HCT116 (cell line): ENCODE measurements at regions not wholly inside any gene's neighbourhood (a gene's known extent, or its start where the extent isn't known, plus 50 kb on each side); places are given as distances from the start of the nearest gene placed in this dataset.

Experiments
- CEBPB ChIP-seq: IDR thresholded peaks from 2 replicates; pipeline ENCODE4 v1.6.1; 2012; ENCODE audit warnings: low read depth
- CTCF ChIP-seq, 3 experiments: fragments of 200-600 bp in 1 of 3; sonication (generic) in 1 of 3; IDR thresholded peaks in 2 of 3; conservative IDR thresholded peaks in 1 of 3; 2 replicates each; pipeline ENCODE4 v1.5.1; 2012 to 2017; ENCODE audit warnings: low read depth in 2 of 3, low read length in 2 of 3, antibody characterized with exemption in 1 of 3, borderline replicate concordance in 1 of 3, control low read depth in 1 of 3, mild to moderate bottlenecking in 1 of 3, mixed read lengths in 1 of 3, mixed run types in 1 of 3, moderate library complexity in 1 of 3; ENCODE audit not compliant: insufficient read depth in 1 of 3
- EGR1 ChIP-seq: IDR thresholded peaks from 2 replicates; pipeline ENCODE4 v1.6.1; 2012; ENCODE audit warnings: low read depth
- EZH2phosphoT487 ChIP-seq: fragments of 200-600 bp; IDR thresholded peaks from 2 replicates; pipeline ENCODE4 v1.6.1; 2018; ENCODE audit warnings: antibody characterized with exemption, borderline replicate concordance
- MAX ChIP-seq: IDR thresholded peaks from 2 replicates; pipeline ENCODE4 v1.6.1; 2012
- POLR2A ChIP-seq: IDR thresholded peaks from 2 replicates; pipeline ENCODE4 v1.7.0; 2011; ENCODE audit warnings: borderline replicate concordance; ENCODE audit not compliant: insufficient read depth, insufficient read length; ENCODE audit errors: extremely low read depth
- POLR2AphosphoS5 ChIP-seq: IDR thresholded peaks from 2 replicates; pipeline ENCODE4 v1.6.1; 2011; ENCODE audit warnings: mild to moderate bottlenecking, low read depth, low read length, moderate library complexity
- REST ChIP-seq: IDR thresholded peaks from 2 replicates; pipeline ENCODE4 v1.6.1; 2012; ENCODE audit warnings: low read depth
- SIN3A ChIP-seq: IDR thresholded peaks from 2 replicates; pipeline ENCODE4 v1.6.1; 2012; ENCODE audit warnings: low read depth
- YY1 ChIP-seq: IDR thresholded peaks from 2 replicates; pipeline ENCODE4 v1.6.1; 2011; ENCODE audit warnings: low read length, low read depth, moderate library complexity, mild to moderate bottlenecking; ENCODE audit not compliant: insufficient replicate concordance; ENCODE audit errors: extremely low read depth
- ZNF274 ChIP-seq: fragments of 200-500 bp; sonication (Bioruptor generic); IDR thresholded peaks from 2 replicates; pipeline ENCODE4 v1.6.1; 2014; ENCODE audit warnings: mild to moderate bottlenecking, low read depth, low read length, inconsistent platforms

DNA sequence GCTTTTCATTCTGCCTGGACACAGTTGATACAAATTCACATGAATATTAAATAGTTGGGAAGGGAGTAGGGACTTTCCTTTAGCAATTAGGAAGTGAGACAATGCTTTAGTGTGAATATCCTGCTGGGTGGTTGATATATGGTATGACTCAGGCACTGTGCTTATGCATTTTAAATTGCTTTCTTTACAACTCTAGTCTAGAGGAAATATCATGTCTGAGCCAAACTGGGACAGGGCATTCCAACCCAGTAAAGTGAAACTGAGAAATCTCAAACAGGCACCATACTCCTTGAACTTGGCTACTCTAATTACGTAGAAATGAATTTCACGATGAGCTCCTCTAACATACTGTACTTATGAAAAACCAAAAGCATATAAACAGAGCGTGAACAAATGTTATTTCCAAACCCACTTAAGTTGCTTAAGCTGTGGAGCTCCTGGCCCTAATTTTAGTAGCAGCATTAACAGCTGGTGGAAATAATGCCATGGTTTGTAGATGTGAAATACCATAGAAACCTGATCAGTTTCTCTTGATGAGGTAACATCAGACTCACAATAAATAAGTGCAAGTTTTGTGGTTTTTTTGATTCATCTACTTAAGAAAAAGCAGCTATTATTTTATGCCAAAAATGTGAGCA lies 242.9 kb upstream of the GK2 start:
- TF ChIP-seq YY1, result no peak
- no peak for TF ChIP-seq CTCF (IDR thresholded peaks at IDR 0.05 in 2 of 3, conservative IDR thresholded peaks at IDR 0.05 in 1 of 3; ENCODE audit: borderline replicate concordance in 1 of 3, insufficient read depth in 1 of 3, low read depth in 2 of 3, low read length in 2 of 3)
- TF ChIP-seq POLR2AphosphoS5, result no peak
- TF ChIP-seq POLR2A, result no peak
- no peak for TF ChIP-seq EGR1
- no peak for TF ChIP-seq SIN3A
- TF ChIP-seq CEBPB, result no peak
- no peak for TF ChIP-seq ZNF274
- TF ChIP-seq EZH2phosphoT487, result no peak
- no peak for TF ChIP-seq REST
- no peak for TF ChIP-seq MAX
